HepG2 (cell line): ENCODE measurements at regions not wholly inside any gene's neighbourhood (a gene's known extent, or its start where the extent isn't known, plus 50 kb on each side); places are given as distances from the start of the nearest gene placed in this dataset.

Experiments used
- CBX2 ChIP-seq, 2 experiments: fragments of 200-600 bp in 1 of 2; sonication (generic); formaldehyde crosslinking in 1 of 2; IDR thresholded peaks; 2 replicates each; pipeline versions ENCODE4 v1.7.0 to v1.8.1; 2018 to 2022; ENCODE audit warnings: low read depth in 2 of 2, low read length in 1 of 2, mild to moderate bottlenecking in 1 of 2, missing genetic modification reagents in 1 of 2
- CREB3 ChIP-seq: sonication (generic); formaldehyde crosslinking; IDR thresholded peaks from 2 replicates; pipeline ENCODE4 v1.5.0; 2020; ENCODE audit warnings: missing genetic modification reagents
- ELF1 ChIP-seq: sonication (generic); formaldehyde crosslinking; IDR thresholded peaks from 2 replicates; pipeline ENCODE4 v1.4.0; 2020; ENCODE audit warnings: missing genetic modification reagents
- FOSL2 ChIP-seq: sonication (generic); formaldehyde crosslinking; IDR thresholded peaks from 2 replicates; pipeline ENCODE4 v1.4.0; 2020; ENCODE audit warnings: missing genetic modification reagents
- HNRNPLL ChIP-seq: fragments of 200-400 bp; formaldehyde crosslinking; IDR thresholded peaks from 2 replicates; pipeline ENCODE4 v1.6.1; 2017; ENCODE audit warnings: mild to moderate bottlenecking, low read depth, low read length; ENCODE audit not compliant: poor library complexity, severe bottlenecking
- KDM5B ChIP-seq: sonication (generic); formaldehyde crosslinking; IDR thresholded peaks from 2 replicates; pipeline ENCODE4 v1.4.0; 2020; ENCODE audit warnings: missing genetic modification reagents, mild to moderate bottlenecking, borderline replicate concordance
- RFX5 ChIP-seq: IDR thresholded peaks from 2 replicates; pipeline ENCODE4 v1.6.1; 2011; ENCODE audit warnings: low read depth, low read length, improper control_type of control experiment
- RXRA ChIP-seq: sonication (generic); formaldehyde crosslinking; IDR thresholded peaks from 2 replicates; pipeline ENCODE4 v1.5.1; 2020; ENCODE audit warnings: missing genetic modification reagents
- TAF1 ChIP-seq: sonication (generic); formaldehyde crosslinking; IDR thresholded peaks from 2 replicates; pipeline ENCODE4 v1.4.0; 2020; ENCODE audit warnings: missing genetic modification reagents
- TBL1XR1 ChIP-seq: fragments of 150-350 bp; IDR thresholded peaks from 2 replicates; pipeline ENCODE4 v1.6.1; 2014; ENCODE audit warnings: borderline replicate concordance, low read length; ENCODE audit not compliant: partially characterized antibody
- TCF7 ChIP-seq: sonication (generic); IDR thresholded peaks from 2 replicates; pipeline ENCODE4 v1.6.1; 2016; ENCODE audit warnings: antibody characterized with exemption, low read depth
- TEF ChIP-seq: sonication (generic); formaldehyde crosslinking; IDR thresholded peaks from 2 replicates; pipeline ENCODE4 v1.5.0; 2020; ENCODE audit warnings: missing genetic modification reagents
- ZBTB2 ChIP-seq: sonication (generic); formaldehyde crosslinking; IDR thresholded peaks from 2 replicates; pipeline ENCODE4 v1.8.0; 2022; ENCODE audit warnings: low read depth, missing genetic modification reagents
- ZBTB21 ChIP-seq: sonication (generic); formaldehyde crosslinking; IDR thresholded peaks from 2 replicates; pipeline ENCODE4 v1.4.0; 2020; ENCODE audit warnings: missing genetic modification reagents
- ZBTB49 ChIP-seq: sonication (generic); formaldehyde crosslinking; IDR thresholded peaks from 2 replicates; pipeline ENCODE4 v1.4.0; 2020; ENCODE audit warnings: missing genetic modification reagents, borderline replicate concordance
- ZNF143 ChIP-seq: sonication (generic); formaldehyde crosslinking; IDR thresholded peaks from 2 replicates; pipeline ENCODE4 v1.4.0; 2020; ENCODE audit warnings: missing genetic modification reagents
- ZNF160 ChIP-seq: sonication (generic); formaldehyde crosslinking; IDR thresholded peaks from 2 replicates; pipeline ENCODE4 v1.8.0; 2022; ENCODE audit warnings: mild to moderate bottlenecking, inconsistent platforms, missing genetic modification reagents
- ZNF367 ChIP-seq: sonication (generic); formaldehyde crosslinking; IDR thresholded peaks from 2 replicates; pipeline ENCODE4 v1.4.0; 2020; ENCODE audit warnings: missing genetic modification reagents, borderline replicate concordance
- ZNF549 ChIP-seq: sonication (generic); formaldehyde crosslinking; IDR thresholded peaks from 2 replicates; pipeline ENCODE4 v1.5.0; 2020; ENCODE audit warnings: missing genetic modification reagents
- ZNF816 ChIP-seq: sonication (generic); formaldehyde crosslinking; IDR thresholded peaks from 2 replicates; pipeline ENCODE4 v1.8.0; 2022; ENCODE audit warnings: missing genetic modification reagents, mild to moderate bottlenecking, borderline replicate concordance
- ZNF83 ChIP-seq: sonication (generic); formaldehyde crosslinking; IDR thresholded peaks from 2 replicates; pipeline ENCODE4 v1.4.0; 2020; ENCODE audit warnings: missing genetic modification reagents, mild to moderate bottlenecking, borderline replicate concordance
- ZNF879 ChIP-seq: sonication (generic); formaldehyde crosslinking; IDR thresholded peaks from 2 replicates; pipeline ENCODE4 v1.8.1; 2023; ENCODE audit warnings: missing genetic modification reagents
- TF ChIP-seq, protein P1 (sequence below): sonication (generic); formaldehyde crosslinking; IDR thresholded peaks from 2 replicates; pipeline ENCODE4 v1.8.0; 2022; ENCODE audit warnings: missing genetic modification reagents, mild to moderate bottlenecking, borderline replicate concordance
- TF ChIP-seq, protein P2 (sequence below): sonication (generic); formaldehyde crosslinking; IDR thresholded peaks from 2 replicates; pipeline ENCODE4 v1.8.0; 2022; ENCODE audit warnings: missing genetic modification reagents, low read depth, mild to moderate bottlenecking, borderline replicate concordance

DNA sequence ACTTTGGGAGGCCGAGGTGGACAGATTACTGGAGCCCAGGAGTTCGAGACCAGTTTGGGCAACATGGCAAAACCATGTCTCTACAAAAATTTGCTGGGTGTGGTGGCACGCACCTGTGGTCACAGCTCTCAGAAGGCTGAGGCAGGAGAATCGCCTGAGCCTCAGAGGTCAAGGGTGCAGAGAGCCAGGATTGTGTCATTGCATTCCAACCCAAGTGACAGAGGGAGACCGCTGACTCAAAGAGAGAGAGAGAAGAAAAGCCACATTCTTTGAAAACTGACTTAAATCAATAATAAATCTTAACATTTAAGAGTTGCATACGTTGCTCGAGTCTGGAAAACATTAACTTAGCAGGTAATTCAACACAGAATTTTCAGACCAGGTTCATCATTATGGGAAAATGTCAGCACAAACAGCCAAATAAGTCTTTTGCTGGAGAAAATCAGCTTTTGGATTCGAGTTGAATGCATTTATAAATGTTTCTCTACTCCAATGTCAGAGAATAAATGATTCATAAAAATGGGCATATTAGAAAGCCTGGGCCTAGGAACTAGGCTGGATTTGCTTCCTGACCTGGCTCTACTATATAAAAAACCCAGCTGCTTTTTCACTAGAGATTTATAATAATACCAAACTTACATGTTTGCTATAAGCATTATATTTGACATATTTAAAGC, 68.3 kb upstream of the RBPJ start (continued):
- no peak for TF ChIP-seq ZNF143 (CRISPR knock-in tag)
- no peak for TF ChIP-seq ELF1 (CRISPR knock-in tag)
- no peak for TF ChIP-seq ZNF160 (CRISPR knock-in tag)
- TF ChIP-seq CBX2 (IDR thresholded peaks at IDR 0.05; ENCODE audit: low read depth, low read length): no peak
- TF ChIP-seq CBX2 (CRISPR knock-in tag; IDR thresholded peaks at IDR 0.05; ENCODE audit: low read depth): no peak
- TF ChIP-seq ZNF816 (CRISPR knock-in tag): no peak
- TF ChIP-seq KDM5B: no peak
- TF ChIP-seq TCF7: 0 out of 2 replicates have a peak, but pooled peaks have one; percentile 35
- TF ChIP-seq, protein P1, sequence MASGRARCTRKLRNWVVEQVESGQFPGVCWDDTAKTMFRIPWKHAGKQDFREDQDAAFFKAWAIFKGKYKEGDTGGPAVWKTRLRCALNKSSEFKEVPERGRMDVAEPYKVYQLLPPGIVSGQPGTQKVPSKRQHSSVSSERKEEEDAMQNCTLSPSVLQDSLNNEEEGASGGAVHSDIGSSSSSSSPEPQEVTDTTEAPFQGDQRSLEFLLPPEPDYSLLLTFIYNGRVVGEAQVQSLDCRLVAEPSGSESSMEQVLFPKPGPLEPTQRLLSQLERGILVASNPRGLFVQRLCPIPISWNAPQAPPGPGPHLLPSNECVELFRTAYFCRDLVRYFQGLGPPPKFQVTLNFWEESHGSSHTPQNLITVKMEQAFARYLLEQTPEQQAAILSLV (CRISPR knock-in tag): no peak
- TF ChIP-seq ZBTB49 (CRISPR knock-in tag): no peak
- no peak for TF ChIP-seq ZNF367 (CRISPR knock-in tag)
- TF ChIP-seq, protein P2, sequence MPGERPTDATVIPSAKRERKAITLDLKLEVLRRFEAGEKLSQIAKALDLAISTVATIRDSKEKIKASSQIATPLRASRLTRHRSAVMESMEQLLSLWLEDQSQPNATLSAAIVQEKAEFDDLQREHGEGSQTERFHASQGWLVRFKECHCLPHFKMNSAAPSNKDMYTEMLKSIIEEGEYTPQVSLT: no peak
- no peak for TF ChIP-seq CREB3 (CRISPR knock-in tag)
- TF ChIP-seq HNRNPLL: no peak
- no peak for TF ChIP-seq TEF (CRISPR knock-in tag)
- TF ChIP-seq FOSL2 (CRISPR knock-in tag): peak; percentile 73
- TF ChIP-seq ZNF83 (CRISPR knock-in tag): no peak
- peak; percentile 64; the same call in 1 of the 2 replicates for TF ChIP-seq RXRA (CRISPR knock-in tag)
- no peak for TF ChIP-seq ZBTB2 (CRISPR knock-in tag)
- no peak for TF ChIP-seq ZNF879
- no peak for TF ChIP-seq TAF1
- TF ChIP-seq TBL1XR1: no peak
- no peak for TF ChIP-seq ZBTB21
- no peak for TF ChIP-seq ZNF549 (CRISPR knock-in tag)
- TF ChIP-seq RFX5: no peak
